HL-60 (cell line): ENCODE measurements at regions not wholly inside any gene's neighbourhood (a gene's known extent, or its start where the extent isn't known, plus 50 kb on each side); places are given as distances from the start of the nearest gene placed in this dataset.
"Not testable (repeated sequence)": the region's sequence is repeated elsewhere in the genome, so short reads cannot be mapped to it uniquely, and the experiment has no call there.

Source experiments
- DNase-seq, 2 experiments: peaks; one replicate each; pipeline ENCODE4 v3.0.0-alpha.2; 2010 to 2020; ENCODE audit warnings: low read depth in 1 of 2, low spot score in 1 of 2
- H3K27ac ChIP-seq: fragments of 250-450 bp; sonication (Bioruptor Pico); replicated peaks from 2 replicates; pipeline ENCODE4 v1.5.1; 2020; ENCODE audit warnings: mild to moderate bottlenecking, moderate library complexity
- H3K27me3 ChIP-seq: fragments of 250-450 bp; sonication (Bioruptor Pico); 2 replicates; pipeline ENCODE4 v1.5.1; 2021; ENCODE audit warnings: mild to moderate bottlenecking, moderate library complexity; ENCODE audit not compliant: insufficient read depth, poor library complexity, severe bottlenecking
- H3K4me3 ChIP-seq: replicated peaks from 2 replicates; pipeline ENCODE4 v1.5.1; 2011; ENCODE audit warnings: mild to moderate bottlenecking, control low read depth, low read length; ENCODE audit not compliant: insufficient read depth
- GABPA ChIP-seq: IDR thresholded peaks from 2 replicates; pipeline ENCODE4 v1.6.1; 2012; ENCODE audit warnings: low read depth
- POLR2AphosphoS5 ChIP-seq: IDR thresholded peaks from 2 replicates; pipeline ENCODE4 v1.6.1; 2012; ENCODE audit warnings: low read depth
- SPI1 ChIP-seq: IDR thresholded peaks from 2 replicates; pipeline ENCODE4 v1.6.1; 2012; ENCODE audit warnings: low read depth, mild to moderate bottlenecking, borderline replicate concordance
- TF ChIP-seq, protein P1 (sequence below): IDR thresholded peaks from one replicate; pipeline ENCODE4 v1.5.1; 2011; ENCODE audit warnings: low read length, control low read depth, inconsistent platforms; ENCODE audit not compliant: insufficient read depth
- TF ChIP-seq, protein P2 (sequence below): IDR thresholded peaks from 2 replicates; pipeline ENCODE4 v1.6.1; 2012; ENCODE audit warnings: low read depth; ENCODE audit not compliant: insufficient replicate concordance

DNA sequence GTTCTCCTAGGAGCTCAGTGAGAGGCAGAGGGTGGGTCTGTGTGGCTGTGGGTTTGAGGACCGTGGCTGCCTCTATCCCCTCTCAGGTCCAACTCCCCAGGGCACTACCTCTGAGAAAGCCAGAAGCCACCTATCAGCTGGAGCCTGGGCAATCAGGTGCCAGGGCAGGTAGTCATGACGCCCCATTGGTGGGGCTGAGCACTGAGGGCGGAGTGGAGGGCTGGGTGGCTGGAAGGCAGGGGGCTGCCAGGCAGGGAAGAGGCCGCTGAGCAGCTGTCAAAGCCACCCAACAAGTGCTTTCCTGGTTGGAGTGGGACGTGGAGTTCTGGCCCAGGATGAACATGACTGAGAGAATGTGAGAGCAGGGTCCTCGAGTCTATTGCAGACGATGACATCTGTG, 164.9 kb upstream of the AJAP1 start:
- Histone ChIP-seq H3K27ac (no peak overlapping the region), H3K4me3 (no peak overlapping the region), H3K27me3 (no peaks in the 10 kb centered on the region)
- TF ChIP-seq, protein P1, sequence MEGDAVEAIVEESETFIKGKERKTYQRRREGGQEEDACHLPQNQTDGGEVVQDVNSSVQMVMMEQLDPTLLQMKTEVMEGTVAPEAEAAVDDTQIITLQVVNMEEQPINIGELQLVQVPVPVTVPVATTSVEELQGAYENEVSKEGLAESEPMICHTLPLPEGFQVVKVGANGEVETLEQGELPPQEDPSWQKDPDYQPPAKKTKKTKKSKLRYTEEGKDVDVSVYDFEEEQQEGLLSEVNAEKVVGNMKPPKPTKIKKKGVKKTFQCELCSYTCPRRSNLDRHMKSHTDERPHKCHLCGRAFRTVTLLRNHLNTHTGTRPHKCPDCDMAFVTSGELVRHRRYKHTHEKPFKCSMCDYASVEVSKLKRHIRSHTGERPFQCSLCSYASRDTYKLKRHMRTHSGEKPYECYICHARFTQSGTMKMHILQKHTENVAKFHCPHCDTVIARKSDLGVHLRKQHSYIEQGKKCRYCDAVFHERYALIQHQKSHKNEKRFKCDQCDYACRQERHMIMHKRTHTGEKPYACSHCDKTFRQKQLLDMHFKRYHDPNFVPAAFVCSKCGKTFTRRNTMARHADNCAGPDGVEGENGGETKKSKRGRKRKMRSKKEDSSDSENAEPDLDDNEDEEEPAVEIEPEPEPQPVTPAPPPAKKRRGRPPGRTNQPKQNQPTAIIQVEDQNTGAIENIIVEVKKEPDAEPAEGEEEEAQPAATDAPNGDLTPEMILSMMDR = no peak
- TF ChIP-seq GABPA (no peak), POLR2AphosphoS5 (no peak), SPI1 (no peak)
- TF ChIP-seq, protein P2, sequence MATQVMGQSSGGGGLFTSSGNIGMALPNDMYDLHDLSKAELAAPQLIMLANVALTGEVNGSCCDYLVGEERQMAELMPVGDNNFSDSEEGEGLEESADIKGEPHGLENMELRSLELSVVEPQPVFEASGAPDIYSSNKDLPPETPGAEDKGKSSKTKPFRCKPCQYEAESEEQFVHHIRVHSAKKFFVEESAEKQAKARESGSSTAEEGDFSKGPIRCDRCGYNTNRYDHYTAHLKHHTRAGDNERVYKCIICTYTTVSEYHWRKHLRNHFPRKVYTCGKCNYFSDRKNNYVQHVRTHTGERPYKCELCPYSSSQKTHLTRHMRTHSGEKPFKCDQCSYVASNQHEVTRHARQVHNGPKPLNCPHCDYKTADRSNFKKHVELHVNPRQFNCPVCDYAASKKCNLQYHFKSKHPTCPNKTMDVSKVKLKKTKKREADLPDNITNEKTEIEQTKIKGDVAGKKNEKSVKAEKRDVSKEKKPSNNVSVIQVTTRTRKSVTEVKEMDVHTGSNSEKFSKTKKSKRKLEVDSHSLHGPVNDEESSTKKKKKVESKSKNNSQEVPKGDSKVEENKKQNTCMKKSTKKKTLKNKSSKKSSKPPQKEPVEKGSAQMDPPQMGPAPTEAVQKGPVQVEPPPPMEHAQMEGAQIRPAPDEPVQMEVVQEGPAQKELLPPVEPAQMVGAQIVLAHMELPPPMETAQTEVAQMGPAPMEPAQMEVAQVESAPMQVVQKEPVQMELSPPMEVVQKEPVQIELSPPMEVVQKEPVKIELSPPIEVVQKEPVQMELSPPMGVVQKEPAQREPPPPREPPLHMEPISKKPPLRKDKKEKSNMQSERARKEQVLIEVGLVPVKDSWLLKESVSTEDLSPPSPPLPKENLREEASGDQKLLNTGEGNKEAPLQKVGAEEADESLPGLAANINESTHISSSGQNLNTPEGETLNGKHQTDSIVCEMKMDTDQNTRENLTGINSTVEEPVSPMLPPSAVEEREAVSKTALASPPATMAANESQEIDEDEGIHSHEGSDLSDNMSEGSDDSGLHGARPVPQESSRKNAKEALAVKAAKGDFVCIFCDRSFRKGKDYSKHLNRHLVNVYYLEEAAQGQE = no peak
- DNase-seq = no peak

DNA sequence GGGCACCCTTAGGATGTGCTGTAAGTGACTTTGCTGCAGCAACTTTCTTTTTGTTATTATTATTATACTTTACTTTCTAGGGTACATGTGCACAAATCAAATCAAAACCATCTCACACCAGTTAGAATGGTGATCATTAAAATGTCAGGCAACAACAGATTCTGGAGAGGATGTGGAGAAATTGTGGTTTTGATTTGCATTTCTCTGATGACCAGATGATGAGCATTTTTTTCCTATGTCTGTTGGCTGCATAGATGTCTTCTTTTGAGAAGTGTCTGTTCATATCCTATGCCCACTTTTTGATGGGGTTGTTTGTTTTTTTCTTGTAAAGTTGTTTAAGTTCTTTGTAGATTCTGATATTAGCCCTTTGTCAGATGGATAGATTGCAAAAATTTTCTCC, 164.4 kb upstream of the AJAP1 start:
- DNase-seq, H3K27ac ChIP-seq, H3K4me3 ChIP-seq, H3K27me3 ChIP-seq: not testable (repeated sequence)

DNA sequence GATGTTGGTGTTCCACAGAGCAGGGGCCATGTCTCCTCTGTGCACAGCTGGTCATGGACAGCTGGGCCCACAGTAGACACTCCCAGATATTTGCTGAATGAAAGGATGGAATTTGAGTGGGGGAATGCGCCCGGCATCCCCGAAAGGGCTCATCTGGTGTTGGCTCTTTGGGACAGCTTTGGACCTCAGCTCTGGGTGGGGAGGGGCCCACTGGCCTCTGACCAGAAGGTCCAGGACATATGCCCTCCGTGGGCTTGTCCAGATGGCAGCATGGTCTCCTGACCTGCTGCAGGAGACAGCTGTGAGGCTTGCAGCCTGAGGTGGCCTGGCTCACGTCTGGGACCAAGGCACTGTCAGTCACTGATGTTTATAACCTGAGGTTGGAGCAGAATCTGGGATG, 160.4 kb upstream of the AJAP1 start:
- Histone ChIP-seq H3K27me3 (peaks cover 2% of the 10 kb centered on the region), H3K4me3 (no peak overlapping the region), H3K27ac (no peak overlapping the region)
- no peak for DNase-seq
- TF ChIP-seq GABPA (no peak), POLR2AphosphoS5 (no peak)
- TF ChIP-seq, protein P2 = no peak
- TF ChIP-seq, protein P1 = no peak

DNA sequence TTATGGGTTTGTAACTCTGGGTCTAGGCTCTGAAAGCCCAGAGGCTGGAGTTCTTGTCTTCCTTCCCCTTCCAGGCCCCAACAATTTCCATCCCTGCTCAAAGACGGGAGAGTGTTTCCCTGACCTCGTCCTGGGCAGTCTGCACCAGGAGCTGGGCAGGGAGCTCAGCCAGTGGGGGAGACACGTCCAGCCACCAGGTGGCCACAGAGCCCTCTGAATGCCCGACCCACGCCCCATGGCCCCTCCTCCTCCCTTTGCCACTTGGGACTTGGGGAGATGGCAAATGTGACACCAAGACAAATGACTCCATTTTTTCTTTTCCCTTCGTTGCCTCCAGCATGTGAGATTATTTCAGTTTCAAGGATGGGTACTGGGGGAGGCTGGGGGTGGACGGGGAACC, 159.9 kb upstream of the AJAP1 start:
- TF ChIP-seq POLR2AphosphoS5 (no peak), GABPA (no peak), SPI1 (no peak)
- TF ChIP-seq, protein P2 = no peak
- TF ChIP-seq, protein P1 = no peak
- H3K27ac ChIP-seq = no peak overlapping the region
- no peak overlapping the region for H3K4me3 ChIP-seq
- DNase-seq = no peak
- H3K27me3 ChIP-seq = peaks cover 2% of the 10 kb centered on the region
